GM12874 (cell line): ENCODE measurements at regions not wholly inside any gene's neighbourhood (a gene's known extent, or its start where the extent isn't known, plus 50 kb on each side); places are given as distances from the start of the nearest gene placed in this dataset.

ENCODE experiments used
- CTCF ChIP-seq: IDR thresholded peaks from 2 replicates; pipeline ENCODE4 v1.5.1; 2011; ENCODE audit warnings: low read depth, mild to moderate bottlenecking, control low read depth, low read length, moderate library complexity; ENCODE audit not compliant: insufficient read depth

DNA sequence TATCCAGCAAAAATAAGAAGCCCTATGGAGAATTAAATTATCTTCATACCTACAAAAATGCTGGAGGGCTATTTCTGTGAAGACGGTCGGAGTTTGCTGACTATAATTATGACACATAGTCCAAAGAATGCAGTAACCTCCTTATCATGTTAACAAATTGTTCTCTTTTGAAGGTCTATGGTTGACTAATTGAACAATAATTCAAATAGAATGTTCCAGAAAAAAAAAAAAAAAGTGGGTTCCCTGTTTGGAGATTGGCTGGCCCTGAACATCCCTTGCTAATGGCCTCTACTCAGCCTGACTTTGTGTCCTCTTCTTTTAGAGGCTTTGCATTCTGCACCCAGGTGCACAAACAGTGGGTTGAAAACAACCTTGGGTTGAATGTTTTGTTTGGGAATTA lies 82.8 kb upstream of the CCBE1 start:
- TF ChIP-seq CTCF = no peak

DNA sequence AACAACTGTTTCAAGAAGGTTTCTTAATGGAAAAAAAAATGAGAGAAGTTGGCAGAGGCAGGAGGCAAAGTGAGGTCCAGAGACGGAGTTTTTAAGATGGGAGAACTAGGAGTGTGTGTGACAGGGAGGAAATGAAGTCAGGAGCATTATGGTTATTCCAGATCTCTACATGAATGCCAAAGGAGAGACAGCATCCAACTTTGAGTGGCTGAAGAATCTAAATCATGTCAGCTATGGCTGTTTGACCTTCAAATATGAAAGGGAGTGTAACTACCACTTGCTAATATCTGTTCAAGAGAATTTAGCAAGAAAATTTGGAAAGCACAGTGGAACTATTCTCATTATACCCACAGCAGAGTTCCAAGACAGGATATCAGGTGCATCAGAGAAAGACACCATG lies 81.2 kb upstream of the CCBE1 start:
- TF ChIP-seq CTCF = no peak

- no peak for TF ChIP-seq CTCF
Measured at GRCh38 chr18:59777636-59778035, 80.4 kb upstream of the CCBE1 start.

DNA sequence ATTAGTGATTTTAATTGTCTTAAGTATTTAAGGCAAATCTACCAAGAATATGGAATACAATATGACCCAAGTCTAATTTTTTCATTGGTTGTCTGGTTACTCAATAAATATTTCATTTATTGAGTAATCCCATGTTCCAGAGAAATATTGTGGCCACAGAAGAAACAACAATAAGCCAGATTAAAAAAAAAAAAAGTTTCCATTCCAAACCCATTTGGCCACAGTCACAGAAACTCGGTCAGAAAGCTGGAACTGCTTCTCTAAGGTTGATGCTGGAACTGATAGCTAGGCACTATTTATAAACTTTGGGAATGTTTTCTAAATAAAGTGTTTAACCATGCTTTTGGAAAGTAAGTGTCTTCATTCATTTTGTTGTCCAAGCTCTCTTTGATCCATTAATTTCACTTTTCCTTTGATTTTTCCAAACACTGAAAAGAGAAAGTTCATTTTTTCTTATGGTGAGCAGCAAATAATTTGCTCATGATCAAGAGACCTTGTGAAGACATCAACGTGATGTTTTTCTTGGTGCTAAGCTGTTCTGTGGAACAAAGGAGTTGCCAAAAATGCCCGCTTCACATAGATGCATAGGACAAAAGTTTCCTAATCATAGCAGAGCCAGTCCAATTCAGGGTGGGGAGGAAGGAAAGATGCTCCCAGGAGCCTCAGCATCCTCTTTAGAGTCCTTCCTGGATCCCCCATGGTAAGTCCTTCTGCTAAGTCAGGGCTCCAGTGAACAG lies 72.1 kb upstream of the CCBE1 start:
- TF ChIP-seq CTCF = no peak

GRCh38 chr18:59768409-59768808 lies 71.2 kb upstream of the CCBE1 start:
- TF ChIP-seq CTCF = no peak

GRCh38 chr18:59767732-59768131 lies 70.5 kb upstream of the CCBE1 start:
- no peak for TF ChIP-seq CTCF

- TF ChIP-seq CTCF = no peak
Measured at GRCh38 chr18:59765343-59765742, 68.1 kb upstream of the CCBE1 start.
